ENCODE measurements at regions not wholly inside any gene's neighbourhood (a gene's known extent, or its start where the extent isn't known, plus 50 kb on each side); places are given as distances from the start of the nearest gene placed in this dataset.

GRCh38 chr1:229819091-229819490 is 193.0 kb downstream of the URB2 start:
- no peak for TF ChIP-seq CTCF (IDR thresholded peaks at IDR 0.05)
- no peak for TF ChIP-seq POLR2A (IDR thresholded peaks at IDR 0.05)
